ENCODE measurements at regions not wholly inside any gene's neighbourhood (a gene's known extent, or its start where the extent isn't known, plus 50 kb on each side); places are given as distances from the start of the nearest gene placed in this dataset.

- TF ChIP-seq CTCF (conservative IDR thresholded peaks at IDR 0.05; ENCODE audit: low read depth, low read length) = no peak
- H3K4me3 ChIP-seq (ENCODE audit: low read length) = no peak overlapping the region
- DNase-seq (ENCODE audit: low read depth) = no peak
Observed at GRCh38 chr11:130526846-130527245, 78.4 kb downstream of the ADAMTS15 start.

DNA sequence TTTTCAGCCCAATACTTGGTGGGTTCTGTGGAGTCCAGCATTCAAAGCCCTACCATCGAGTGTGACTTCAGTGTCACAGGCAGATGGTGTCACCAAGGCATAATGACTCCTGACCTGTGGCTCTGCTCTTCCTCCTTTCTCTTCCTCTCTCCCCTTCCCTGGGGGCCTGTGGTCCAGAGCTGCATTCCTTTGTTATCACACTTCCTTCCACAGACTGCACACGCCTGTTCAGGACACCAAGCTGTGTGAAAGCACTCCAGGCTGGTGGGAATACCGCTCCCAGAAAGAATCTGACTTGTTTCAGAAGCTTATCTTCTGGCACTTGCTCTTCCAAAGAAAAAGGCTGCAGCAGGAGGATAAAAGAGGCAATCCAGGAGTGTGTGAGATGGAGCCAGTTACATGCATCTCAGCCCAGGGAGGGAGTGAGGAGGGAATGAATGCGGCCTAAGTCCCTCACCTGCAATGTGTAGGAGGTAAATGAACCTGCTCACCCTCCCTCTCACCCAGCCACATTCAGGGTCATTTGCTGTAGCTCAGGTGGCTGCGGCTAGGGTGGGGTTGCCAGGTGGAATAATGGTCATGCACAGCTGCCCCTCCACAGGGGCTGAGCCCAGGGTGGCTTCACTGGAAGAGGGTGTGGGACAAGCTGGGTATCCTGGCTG lies 79.3 kb downstream of the ADAMTS15 start:
- no peak for TF ChIP-seq CTCF (conservative IDR thresholded peaks at IDR 0.05; ENCODE audit: low read depth, low read length)
- H3K4me3 ChIP-seq (ENCODE audit: low read length) = no peak overlapping the region
- no peak for DNase-seq (ENCODE audit: low read depth)

GRCh38 chr11:130528298-130529261 lies 80.1 kb downstream of the ADAMTS15 start:
- DNase-seq (ENCODE audit: low read depth) = no peak
- TF ChIP-seq CTCF (conservative IDR thresholded peaks at IDR 0.05; ENCODE audit: low read depth, low read length) = no peak
- no peak overlapping the region for H3K4me3 ChIP-seq (ENCODE audit: low read length)

- no peak for TF ChIP-seq CTCF (conservative IDR thresholded peaks at IDR 0.05; ENCODE audit: low read depth, low read length)
- no peak overlapping the region for H3K4me3 ChIP-seq (ENCODE audit: low read length)
- DNase-seq (ENCODE audit: low read depth) = no peak
Observed at GRCh38 chr11:130529366-130529765, 80.9 kb downstream of the ADAMTS15 start.

DNA sequence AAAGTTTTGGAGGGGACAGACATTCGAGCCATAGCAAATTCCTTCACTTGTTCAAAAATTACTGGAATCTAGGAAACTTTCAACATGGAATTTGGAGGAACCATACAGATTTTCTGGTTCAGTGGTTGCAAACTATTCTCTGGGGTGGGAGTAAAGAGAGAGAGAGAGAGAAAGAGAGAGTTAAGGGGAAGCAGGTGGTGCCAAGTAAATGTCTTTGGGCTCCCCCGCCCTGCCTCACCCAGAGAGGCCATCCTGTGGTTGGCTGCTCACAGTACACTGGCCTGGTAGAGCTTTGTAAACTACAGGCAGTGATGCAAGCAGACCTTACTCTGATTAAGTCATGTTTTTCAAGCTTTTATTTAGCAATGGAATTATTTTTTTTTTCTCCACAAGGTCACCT lies 82.6 kb downstream of the ADAMTS15 start:
- no peak overlapping the region for H3K4me3 ChIP-seq (ENCODE audit: low read length)
- DNase-seq (ENCODE audit: low read depth) = peak; percentile 85
- TF ChIP-seq CTCF (conservative IDR thresholded peaks at IDR 0.05; ENCODE audit: low read depth, low read length) = peak; percentile 27

DNA sequence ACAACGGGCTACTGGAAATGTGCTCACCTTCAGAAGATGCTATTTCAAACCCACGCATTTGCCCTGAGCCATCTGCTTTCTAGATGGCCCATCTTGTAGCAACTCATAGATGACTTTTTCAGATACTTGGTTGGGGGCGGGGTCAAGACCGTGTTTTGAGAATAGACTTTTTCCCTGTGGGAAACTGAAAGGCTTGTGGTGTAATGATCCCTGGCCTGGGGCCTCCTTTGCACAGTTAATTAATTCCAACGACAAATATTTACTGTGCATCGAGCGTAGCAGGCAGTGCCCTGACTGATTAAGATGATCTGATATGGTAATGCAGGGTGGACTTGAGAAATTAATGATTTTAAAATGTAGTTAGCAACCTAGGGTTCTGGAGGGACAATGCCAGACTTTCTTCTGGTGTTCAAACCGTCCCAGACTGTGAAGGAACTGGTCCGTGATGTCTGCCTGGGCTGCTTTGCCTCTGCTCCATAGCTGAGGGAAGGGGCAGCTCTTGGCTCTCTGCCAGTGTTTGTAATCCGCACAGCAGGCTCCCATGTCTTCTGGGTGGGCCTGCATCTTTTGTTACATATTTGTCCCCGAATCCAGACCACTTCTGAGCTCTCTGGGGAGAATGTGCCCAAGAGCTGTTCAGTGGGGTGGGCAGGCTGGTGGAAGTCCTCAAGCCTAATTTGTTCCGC lies 84.8 kb downstream of the ADAMTS15 start:
- TF ChIP-seq CTCF (conservative IDR thresholded peaks at IDR 0.05; ENCODE audit: low read depth, low read length) = no peak
- no peak for DNase-seq (ENCODE audit: low read depth)
- no peak overlapping the region for H3K4me3 ChIP-seq (ENCODE audit: low read length)
